ENCODE measurements at regions not wholly inside any gene's neighbourhood (a gene's known extent, or its start where the extent isn't known, plus 50 kb on each side); places are given as distances from the start of the nearest gene placed in this dataset.

GRCh38 chr6:120122401-120122800, 772.8 kb upstream of the MAN1A1 start:
- TF ChIP-seq CTCF (IDR thresholded peaks at IDR 0.05; ENCODE audit: low read depth, low read length) (no peak), EZH2phosphoT487 (IDR thresholded peaks at IDR 0.05; ENCODE audit: low read depth) (no peak)
